Right ventricle myocardium superior (tissue), 1 donor: ENCODE measurements at regions not wholly inside any gene's neighbourhood (a gene's known extent, or its start where the extent isn't known, plus 50 kb on each side); places are given as distances from the start of the nearest gene placed in this dataset.

Experiments used
- ATAC-seq: fragments of 200-7000 bp; cut with Tn5 transposase; one replicate; pipeline ENCODE4 v1.9.1; 2020; ENCODE audit warnings: mild to moderate bottlenecking; ENCODE audit not compliant: poor library complexity
- DNase-seq: peaks from one replicate; pipeline ENCODE4 v3.0.0-alpha.2; 2020
- intact Hi-C: fragments of 100-400 bp; cut with DNase I; formaldehyde crosslinking; loops from one replicate; pipeline ENCODE4 v1.11.2; 2022
- donor health status: DM: no; HTN: yes; CAD: no; lungs with severe emphysema.

DNA sequence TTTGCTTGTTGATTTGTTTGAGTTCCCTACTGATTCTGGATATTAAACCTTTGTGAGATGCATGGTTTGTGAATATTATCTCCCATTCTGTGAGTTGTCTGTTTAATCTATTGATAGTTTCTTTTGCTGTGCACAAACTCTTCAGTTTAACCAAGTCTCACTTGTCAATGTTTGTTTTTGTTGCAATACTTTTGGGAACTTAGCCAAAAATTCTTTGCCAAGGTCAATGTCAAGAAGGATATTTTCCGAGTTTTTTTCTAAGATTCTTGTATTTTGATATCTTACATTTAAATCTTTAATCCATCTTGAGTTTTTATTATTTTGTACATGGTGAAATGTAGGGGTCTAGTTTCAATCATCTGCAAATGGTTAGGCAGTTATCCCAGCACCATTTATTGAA is 1230.7 kb upstream of the NCAM2 start:
- no peak for DNase-seq
- ATAC-seq, result no peak
- intact Hi-C loops, result no loop called here

DNA sequence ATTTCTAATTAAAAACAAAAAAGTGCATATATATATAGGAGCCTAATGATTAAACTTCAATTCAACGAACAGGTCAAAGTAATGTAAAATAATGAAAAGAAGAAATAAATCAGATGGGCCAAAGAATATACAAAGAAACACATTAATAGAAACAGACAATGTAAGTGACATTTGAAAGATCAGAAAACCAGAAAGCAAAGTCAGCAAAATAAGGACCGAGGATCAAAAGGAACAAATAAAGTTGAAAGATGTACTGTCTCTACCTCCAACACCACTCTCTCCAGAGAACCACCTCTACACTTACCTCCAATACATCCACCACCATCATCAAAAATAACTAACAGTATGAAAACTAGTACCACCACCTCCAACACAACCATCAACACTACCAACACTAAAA is 1226.3 kb upstream of the NCAM2 start:
- no peak for ATAC-seq
- DNase-seq, result no peak
- intact Hi-C loops, result no loop called here

DNA sequence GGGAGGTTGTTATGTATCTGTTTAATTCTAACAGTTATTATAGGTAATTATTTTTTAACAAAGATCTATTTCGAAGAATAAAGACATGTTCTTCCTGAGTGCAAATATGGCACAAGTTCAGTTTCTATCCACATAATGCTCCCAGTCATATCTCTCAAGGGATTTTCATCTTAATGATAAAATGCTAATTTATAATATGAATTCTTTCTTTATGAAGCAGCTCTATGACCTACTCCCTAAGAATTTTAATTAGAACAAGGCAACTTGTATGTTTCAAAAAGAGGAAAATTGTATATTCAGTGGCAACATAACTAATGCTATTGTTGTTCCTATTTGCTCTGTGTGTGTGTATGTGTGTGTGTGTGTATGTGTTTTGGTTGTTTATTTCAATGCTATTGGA is 1222.1 kb upstream of the NCAM2 start:
- no peak for DNase-seq
- ATAC-seq, result no peak
- intact Hi-C loops, result no loop called here

DNA sequence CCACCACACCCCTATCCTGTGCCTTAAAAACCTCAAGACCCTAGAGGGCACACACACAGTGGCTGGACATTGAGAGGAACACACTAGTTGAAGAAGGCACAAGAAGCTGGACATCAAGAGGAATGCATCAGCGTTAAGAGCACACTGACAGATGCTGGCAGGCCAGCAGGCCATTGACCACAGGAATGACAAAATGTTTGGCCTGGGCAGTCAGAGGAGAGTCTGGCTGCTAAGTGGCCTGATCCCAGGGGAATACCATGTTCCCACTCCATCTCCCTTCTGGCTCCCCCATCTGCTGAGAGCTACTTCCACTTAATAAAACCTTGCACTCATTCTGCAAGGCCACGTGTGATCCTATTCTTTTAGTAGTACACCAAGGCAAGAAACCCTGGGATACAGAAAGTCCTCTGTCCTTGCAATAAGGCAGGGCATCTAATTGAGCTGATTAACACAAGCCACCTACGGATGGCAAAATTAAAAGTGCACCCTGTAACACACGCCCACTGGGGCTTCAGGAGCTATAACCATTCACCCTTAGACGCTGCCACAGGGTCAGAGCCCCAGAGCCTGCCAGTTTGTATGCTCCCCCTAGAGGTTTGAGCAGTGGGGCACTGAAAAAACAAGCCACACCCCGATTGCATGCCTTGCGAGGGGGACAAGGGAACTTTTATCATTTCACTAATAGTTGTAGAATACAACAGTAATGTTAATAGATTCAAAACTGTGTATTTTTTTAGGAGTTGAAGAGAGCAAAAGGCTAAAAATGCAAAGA is 1216.1 kb upstream of the NCAM2 start:
- no peak for DNase-seq
- no peak for ATAC-seq
- intact Hi-C loops, result no loop called here

DNA sequence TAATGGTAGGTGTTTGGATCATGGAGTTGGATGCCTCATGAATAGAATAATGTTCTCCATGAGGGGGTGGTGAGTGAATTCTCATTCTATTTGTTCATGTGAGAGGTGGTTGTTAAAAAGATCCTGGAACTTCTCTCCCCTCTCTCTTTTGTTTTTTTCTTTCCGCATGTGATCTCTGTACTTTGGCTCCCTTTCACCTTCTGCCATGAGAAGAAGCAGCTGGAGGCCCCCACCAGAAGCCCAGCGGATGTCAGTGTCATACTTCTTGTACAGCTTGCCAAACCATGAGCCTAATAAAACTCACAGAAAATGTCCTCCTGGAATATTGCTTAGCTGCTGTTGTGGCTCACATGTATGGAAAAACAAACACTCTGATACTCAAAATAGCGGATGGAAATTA is 1212.3 kb upstream of the NCAM2 start:
- intact Hi-C loops, result no loop called here
- ATAC-seq (no peak), DNase-seq (no peak)

DNA sequence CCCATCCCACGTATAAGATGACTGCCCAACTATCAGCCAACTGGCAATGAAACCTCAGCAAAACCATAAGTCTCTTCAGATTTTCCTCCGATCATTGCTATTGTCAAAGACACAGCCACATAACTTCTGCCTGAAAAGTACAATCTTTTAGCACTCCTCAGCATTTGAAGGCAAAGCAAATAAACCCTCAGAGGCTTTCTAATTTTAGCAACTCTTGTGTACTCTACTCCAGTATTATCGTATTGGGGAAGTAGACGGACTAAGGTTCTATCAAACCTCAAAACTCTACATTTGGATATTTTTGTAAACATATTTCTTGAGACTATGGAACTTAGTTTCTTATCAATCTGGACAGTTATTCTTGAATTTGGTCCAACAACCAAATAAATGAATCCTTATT is 1206.2 kb upstream of the NCAM2 start:
- ATAC-seq, result no peak
- intact Hi-C loops, result no loop called here

DNA sequence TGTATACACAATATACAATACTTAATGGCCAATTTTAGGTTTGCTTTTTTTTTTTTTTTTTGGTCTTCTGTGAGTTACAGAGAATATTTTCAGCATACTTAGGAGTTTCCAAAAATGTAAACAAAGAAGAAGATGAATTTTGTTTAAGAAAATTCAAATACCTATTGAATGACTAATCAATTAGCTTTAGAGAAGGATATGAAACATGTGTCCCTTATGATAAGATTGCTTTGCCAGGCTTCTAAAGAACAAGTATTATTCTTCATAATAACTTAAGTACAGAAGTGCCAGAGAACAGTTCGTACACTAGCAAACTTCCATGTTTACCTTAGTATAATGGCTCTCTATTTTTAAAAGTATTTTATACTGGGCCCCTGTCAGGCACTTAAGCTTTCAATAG is 1191.0 kb upstream of the NCAM2 start:
- DNase-seq (no peak), ATAC-seq (no peak)
- intact Hi-C loops, result no loop called here

More for the DNA sequence above, 1206.2 kb upstream of the NCAM2 start:
- DNase-seq, result no peak

DNA sequence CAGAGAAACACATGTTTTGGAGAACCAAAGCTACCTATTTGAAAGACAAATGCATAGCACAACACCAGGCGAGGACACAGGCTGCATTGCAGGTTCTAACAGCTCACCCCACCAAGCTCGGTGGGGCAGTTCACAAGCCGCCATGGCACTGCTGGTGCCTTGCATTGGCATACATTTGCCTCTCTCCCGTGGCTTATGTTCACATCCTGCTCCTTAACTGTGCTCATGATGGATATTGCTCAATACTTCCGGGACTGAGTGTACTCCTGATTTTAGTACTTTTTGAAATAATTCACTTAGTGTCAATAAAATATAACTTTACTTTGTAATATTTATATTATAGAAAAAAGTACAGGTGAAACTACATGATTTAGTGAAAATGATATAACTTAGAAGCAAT is 1187.4 kb upstream of the NCAM2 start:
- intact Hi-C loops, result no loop called here
- ATAC-seq, result no peak
- no peak for DNase-seq

DNA sequence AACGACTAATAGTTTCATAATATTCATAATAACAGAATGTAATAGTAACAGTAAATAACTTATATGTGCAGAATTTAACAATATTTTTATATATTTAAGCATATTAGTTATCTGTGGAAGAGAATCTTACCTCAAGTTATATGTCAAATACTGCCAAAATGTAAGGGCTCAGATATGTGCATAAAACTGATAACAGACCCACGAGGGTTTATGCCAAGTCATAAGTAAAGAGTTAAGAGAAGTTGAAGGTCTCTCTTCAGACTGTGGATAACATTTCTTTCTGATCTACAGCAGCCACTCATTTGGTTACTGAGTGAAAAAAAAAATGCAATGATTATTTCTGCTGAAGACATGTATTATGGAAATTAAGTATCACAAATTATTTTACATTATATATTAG is 1167.8 kb upstream of the NCAM2 start:
- no peak for DNase-seq
- intact Hi-C loops, result no loop called here
- ATAC-seq, result no peak

DNA sequence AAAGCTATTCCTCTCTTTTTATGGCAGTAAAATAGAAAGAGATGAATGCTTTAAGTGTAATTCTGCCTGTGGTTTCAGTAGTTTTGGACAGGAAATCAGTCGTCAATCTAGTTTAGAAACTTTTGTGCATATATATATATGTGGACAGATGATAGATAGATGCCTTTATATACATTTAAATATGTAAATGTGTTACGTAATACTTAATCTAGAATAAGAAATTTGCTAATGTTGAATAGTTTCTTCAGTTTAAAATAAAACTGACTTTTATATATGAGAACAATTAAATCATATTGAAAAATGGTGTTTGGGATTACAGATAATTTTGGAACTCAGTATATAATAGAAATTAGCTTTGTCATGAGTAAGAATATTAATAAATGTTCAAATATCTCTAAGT is 1165.7 kb upstream of the NCAM2 start:
- no peak for ATAC-seq
- no peak for DNase-seq
- intact Hi-C loops, result no loop called here

DNA sequence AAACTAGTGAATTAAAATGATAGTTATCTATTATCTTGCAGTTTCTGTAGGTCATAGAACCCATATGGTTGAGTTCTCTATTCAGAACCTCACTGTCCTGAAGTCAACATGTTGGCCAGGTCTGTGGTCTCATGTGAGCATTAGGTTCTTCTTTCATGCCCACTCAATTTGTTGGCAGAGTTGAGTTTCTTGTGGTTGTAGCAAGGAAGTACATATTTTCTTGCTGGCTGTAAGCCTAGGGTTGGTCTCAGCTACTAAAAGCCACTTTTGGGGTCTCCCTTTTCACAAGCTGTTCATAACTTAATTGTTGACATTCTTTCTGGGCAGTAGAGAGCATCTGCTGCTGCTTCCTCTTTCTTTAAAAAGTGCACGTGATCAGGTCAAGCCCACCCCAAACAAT is 1165.1 kb upstream of the NCAM2 start:
- DNase-seq, result no peak
- intact Hi-C loops, result no loop called here

DNA sequence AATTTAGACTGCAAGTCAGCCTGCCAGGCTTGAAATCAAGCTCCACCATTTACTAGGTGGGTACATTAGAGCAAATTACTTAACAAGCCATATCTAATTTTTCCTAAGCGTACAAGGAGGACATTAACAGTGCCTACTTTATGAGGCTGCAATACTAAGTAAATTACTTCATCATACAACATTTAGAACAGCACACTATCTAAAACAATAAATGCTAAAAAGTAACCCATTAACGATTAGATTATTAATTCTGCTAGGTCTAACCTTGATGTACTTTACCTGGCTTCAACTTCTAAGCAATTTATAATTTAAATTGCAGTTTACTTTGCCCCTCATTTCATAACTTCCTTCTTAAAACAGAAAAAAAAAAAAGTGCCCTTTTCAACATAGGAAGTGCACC is 1155.6 kb upstream of the NCAM2 start:
- intact Hi-C loops, result no loop called here
- no peak for ATAC-seq

More for the DNA sequence above, 1165.1 kb upstream of the NCAM2 start:
- ATAC-seq, result no peak

DNA sequence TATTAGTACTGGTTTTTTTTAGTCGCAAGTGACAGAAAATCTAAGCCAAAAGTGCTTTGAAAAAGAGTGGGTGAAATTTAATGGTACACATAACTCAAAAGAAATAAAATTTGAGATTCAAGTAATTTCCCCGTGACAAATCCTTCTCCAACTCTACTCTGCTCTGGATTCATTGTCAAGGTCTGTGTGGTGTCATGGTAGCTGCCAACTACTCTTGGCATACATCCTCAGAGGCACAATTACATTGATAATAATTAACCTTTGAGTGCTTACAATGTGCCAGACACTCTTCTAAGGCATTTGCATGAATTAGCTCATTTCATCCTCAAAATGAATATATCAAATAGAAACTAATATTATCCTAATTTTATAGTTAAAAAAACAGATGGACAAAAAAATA is 1153.9 kb upstream of the NCAM2 start:
- DNase-seq (no peak), ATAC-seq (peak; percentile 73)
- intact Hi-C loops, result no loop called here

More for the DNA sequence above, 1155.6 kb upstream of the NCAM2 start:
- no peak for DNase-seq

DNA sequence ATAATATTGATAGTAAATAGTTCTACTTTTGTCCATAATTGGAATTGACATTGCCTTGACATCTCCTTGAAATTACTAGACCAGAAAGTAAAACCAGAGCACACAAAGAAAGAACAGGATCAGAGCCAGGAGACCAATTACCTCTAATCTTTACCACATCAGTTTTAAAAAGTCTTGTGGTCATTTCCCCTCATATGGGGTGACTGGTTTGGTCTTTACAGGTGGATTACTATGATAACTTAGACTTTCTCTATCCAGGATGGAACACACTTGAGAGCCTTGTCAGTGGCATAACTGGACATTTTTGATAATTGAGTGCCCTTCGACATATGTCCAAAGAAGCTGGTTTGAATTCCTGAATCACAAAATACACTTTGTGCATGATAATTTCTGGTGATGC is 1148.1 kb upstream of the NCAM2 start:
- ATAC-seq, result no peak
- intact Hi-C loops, result no loop called here
- DNase-seq, result no peak

DNA sequence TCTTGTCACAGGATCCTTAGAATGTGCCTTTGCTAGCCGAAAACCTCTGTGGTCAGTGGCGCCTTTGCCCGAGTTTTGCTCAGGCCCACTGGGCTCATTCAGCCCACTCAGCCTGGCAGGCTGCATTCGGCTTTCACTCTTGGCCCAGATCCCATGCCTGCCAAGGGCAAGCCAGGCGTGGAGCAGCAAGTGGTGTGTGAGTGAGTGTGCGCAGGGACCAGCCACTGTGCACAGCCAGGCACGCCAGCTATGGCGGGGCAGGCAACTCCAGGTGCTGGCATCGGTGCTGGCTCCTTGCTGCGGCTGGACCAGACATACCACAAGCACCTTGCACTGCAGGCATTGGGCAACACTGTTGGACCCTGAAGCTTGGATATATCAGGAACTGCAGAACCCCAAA is 1145.1 kb upstream of the NCAM2 start:
- intact Hi-C loops, result no loop called here
- ATAC-seq, result no peak
- peak; percentile 39 for DNase-seq

DNA sequence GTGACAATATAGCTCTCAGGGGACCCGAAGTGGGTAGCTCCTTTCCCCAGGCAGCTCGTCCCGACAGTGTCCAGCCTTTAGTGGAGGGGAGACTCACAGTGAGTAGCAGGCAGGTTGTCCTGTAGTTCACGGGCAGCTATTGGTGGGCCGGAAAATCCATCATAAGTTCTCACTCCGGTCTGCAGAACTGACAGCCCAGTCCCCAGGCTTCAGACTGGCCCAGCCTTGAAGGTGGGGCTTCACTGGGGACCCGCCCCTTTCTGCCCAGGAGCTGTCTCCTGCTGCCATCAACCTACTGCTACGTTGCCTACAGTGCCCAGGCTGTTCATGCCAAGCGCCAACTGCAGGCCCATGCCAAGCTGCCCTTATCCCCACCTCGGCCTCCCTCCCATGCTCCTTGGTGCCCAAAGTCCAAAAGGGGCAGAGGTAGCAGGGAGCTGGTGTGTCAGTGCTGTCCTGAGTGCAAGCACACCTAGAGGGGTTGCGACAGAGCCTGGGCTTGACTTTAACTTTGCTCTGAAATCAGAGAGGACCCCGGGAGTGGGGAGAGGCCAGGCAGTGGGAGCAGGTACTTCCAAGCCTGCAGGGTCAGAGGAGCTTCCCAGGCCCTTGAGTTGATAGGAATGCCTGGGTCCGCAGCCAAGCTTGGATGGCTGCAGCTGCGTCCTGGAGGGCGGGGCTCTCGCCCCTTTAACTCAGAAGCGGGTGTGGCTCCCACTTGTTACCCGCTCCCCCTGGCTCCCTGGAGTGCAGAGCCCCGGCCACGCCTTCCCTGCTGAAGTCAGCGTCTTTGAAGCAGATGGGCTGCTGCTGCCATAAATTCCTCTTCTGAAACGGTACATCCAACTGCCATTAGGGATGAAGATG is 1144.3 kb upstream of the NCAM2 start:
- ATAC-seq, result no peak
- intact Hi-C loops, result no loop called here
- peak; percentile 37 for DNase-seq

DNA sequence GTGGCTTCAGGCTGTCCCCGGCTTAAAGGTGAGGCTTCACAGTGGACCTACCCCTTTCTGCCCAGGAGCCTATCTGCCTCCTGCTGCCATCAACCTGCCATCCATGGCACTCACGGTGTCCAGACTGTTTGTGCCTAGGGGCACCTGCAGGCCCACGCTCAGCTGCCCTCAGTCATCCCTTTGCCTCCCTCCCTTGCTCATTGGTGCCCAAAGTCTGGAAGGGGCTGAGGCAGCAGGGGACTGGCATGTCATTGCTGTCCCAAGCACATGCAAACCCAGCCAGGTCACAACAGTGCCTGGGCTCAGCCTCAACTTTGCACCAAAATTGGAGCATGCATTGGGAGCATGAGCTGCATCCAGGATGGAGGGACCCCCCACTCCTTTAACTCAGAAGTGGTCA is 1142.7 kb upstream of the NCAM2 start:
- intact Hi-C loops, result no loop called here
- ATAC-seq (no peak), DNase-seq (no peak)

DNA sequence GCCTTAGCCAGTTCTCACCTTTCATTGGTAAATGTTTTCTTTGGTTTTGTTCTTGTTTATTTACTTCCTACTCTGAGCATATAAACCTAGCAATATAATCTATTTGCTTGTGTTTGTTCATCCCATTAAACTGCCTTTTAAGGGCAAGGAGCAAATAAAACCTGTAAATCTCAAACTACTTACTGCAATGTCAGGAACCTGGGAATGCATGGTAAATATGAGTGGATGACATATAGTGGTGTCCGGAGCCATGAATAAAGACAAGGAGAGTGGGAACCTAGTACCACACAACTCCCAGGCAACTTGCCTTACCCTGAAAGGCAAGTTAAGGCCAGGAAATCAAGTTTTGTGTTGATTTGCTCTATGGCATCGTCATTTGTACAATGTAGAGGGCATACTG is 1133.7 kb upstream of the NCAM2 start:
- DNase-seq, result no peak
- intact Hi-C loops, result no loop called here
- ATAC-seq, result no peak

DNA sequence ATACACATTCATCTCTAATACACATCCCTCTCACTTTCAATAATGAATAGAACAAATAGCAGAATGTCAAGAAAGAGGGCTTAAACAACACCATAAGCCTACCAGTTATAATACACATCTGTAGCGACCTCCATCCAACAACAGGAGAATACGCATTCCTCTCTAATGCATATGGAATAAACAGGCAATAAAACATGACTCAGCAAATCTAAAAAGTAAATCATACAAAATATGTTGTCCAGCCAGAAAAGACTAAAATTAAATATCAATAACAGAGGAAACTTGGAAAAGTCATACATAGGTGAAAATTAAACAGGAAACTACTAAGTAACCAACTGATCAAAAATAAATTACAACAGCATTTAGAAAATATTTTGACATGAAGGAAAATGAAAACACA is 1127.5 kb upstream of the NCAM2 start:
- DNase-seq, result no peak
- ATAC-seq, result no peak
- intact Hi-C loops, result no loop called here

DNA sequence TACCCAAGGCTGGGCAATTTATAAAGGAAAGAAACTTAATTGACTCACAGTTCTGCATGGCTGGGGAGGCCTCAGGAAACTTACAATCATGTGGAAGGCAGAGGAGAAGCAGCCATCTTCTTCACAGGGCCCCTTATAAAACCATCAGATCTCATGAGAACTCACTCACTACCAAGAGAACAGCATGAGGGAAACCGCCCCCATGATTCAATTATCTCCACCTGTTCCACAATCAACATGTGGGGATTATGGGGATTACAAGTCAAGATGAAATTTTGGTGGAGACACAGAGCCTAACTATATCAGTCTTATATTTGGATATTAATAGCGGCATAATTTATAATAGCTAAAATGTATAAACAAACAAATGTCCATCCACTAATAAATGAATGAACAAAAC is 1123.7 kb upstream of the NCAM2 start:
- intact Hi-C loops, result no loop called here
- no peak for ATAC-seq
- DNase-seq, result no peak
